H1 (cell line): ENCODE measurements at regions not wholly inside any gene's neighbourhood (a gene's known extent, or its start where the extent isn't known, plus 50 kb on each side); places are given as distances from the start of the nearest gene placed in this dataset.

ENCODE experiments used
- CTCF ChIA-PET: fragments of 300-600 bp; sonication (Branson Sonifier 250); formaldehyde crosslinking; loops from one replicate; lab custom pipeline; 2021; ENCODE audit not compliant: partially characterized antibody; lab: Charles Lee
- POLR2A ChIA-PET: fragments of 300-600 bp; sonication (Branson Sonifier 250); formaldehyde crosslinking; loops from one replicate; lab custom pipeline; 2021; ENCODE audit warnings: inconsistent platforms; ENCODE audit not compliant: partially characterized antibody; lab: Charles Lee
- DNase-seq, 2 experiments: peaks; one replicate each; pipeline versions ENCODE4 v3.0.0 to v3.0.0-alpha.2; 2010 to 2022; ENCODE audit warnings: low spot score in 2 of 2, low read depth in 1 of 2, mixed read lengths in 1 of 2
- FAIRE-seq: peaks from 2 replicates; lab custom pipeline; 2011; peaks lifted over from hg19 to GRCh38; lab: Jason Lieb, UNC
- H2AFZ ChIP-seq: 2 replicates; pipeline ENCODE4 v1.8.1; 2012; ENCODE audit warnings: low read length, inconsistent platforms
- H2AK5ac ChIP-seq: 2 replicates; pipeline ENCODE4 v1.6.1; 2013; ENCODE audit warnings: low read depth, low read length
- H2BK120ac ChIP-seq: replicated peaks from 2 replicates; pipeline ENCODE3; 2013; ENCODE audit warnings: low read depth, low read length, inconsistent platforms
- H2BK12ac ChIP-seq: 2 replicates; pipeline ENCODE4 v1.6.1; 2013; ENCODE audit warnings: low read depth, low read length
- H2BK15ac ChIP-seq: 2 replicates; pipeline ENCODE4 v1.6.1; 2013; ENCODE audit warnings: low read length
- H2BK20ac ChIP-seq: 2 replicates; pipeline ENCODE4 v1.6.1; 2013; ENCODE audit warnings: low read length
- H2BK5ac ChIP-seq: 2 replicates; pipeline ENCODE4 v1.6.1; 2013; ENCODE audit warnings: low read depth, low read length
- H3K14ac ChIP-seq: 2 replicates; pipeline ENCODE4 v1.6.1; 2013; ENCODE audit warnings: inconsistent platforms; ENCODE audit not compliant: insufficient read length
- H3K18ac ChIP-seq: 2 replicates; pipeline ENCODE4 v1.6.1; 2013; ENCODE audit warnings: low read length; ENCODE audit errors: extremely low read depth
- H3K23ac ChIP-seq: 2 replicates; pipeline ENCODE4 v1.6.1; 2013; ENCODE audit warnings: inconsistent platforms; ENCODE audit not compliant: insufficient read length
- H3K23me2 ChIP-seq: 2 replicates; pipeline ENCODE4 v1.6.1; 2013; ENCODE audit warnings: low read depth, low read length
- H3K27ac ChIP-seq: 2 replicates; pipeline ENCODE4 v1.6.1; 2011; ENCODE audit warnings: low read depth, low read length, inconsistent platforms
- H3K27me3 ChIP-seq, 4 experiments: replicated peaks in 1 of 4; 1 replicate in 1 of 4; 2 replicates in 3 of 4; pipeline versions ENCODE4 v1.6.1 to v1.8.1; 2011 to 2013; ENCODE audit warnings: low read length in 3 of 4, mild to moderate bottlenecking in 3 of 4, inconsistent platforms in 2 of 4, mixed read lengths in 2 of 4, moderate library complexity in 1 of 4; ENCODE audit not compliant: control insufficient read depth in 3 of 4, insufficient read depth in 3 of 4; ENCODE audit errors: extremely low read depth in 1 of 4
- H3K36me3 ChIP-seq, 4 experiments: 2 replicates each; pipeline versions ENCODE4 v1.6.1 to v1.8.1; 2011 to 2013; ENCODE audit warnings: mild to moderate bottlenecking in 4 of 4, low read length in 3 of 4, moderate library complexity in 2 of 4, control low read depth in 1 of 4, inconsistent platforms in 1 of 4; ENCODE audit not compliant: insufficient read depth in 4 of 4, control insufficient read depth in 2 of 4
- H3K4ac ChIP-seq: replicated peaks from 2 replicates; pipeline ENCODE3; 2013; ENCODE audit warnings: low read length, low read depth, mixed read lengths, inconsistent platforms; ENCODE audit not compliant: insufficient read length
- H3K4me1 ChIP-seq, 4 experiments: replicated peaks in 1 of 4; 1 replicate in 1 of 4; 2 replicates in 3 of 4; pipeline versions ENCODE4 v1.6.1 to v1.8.1; 2011 to 2013; ENCODE audit warnings: low read length in 3 of 4, inconsistent platforms in 2 of 4, mixed read lengths in 1 of 4; ENCODE audit not compliant: insufficient read depth in 4 of 4, control insufficient read depth in 3 of 4
- H3K4me2 ChIP-seq, 2 experiments: 2 replicates each; pipeline versions ENCODE4 v1.6.1 to v1.8.1; 2011 to 2013; ENCODE audit warnings: low read depth in 2 of 2, low read length in 2 of 2, control low read depth in 1 of 2, inconsistent platforms in 1 of 2, mild to moderate bottlenecking in 1 of 2; ENCODE audit not compliant: insufficient read depth in 1 of 2
- H3K4me3 ChIP-seq, 4 experiments: fragments of 200-600, 300-600 bp in 1 of 4; sonication (generic), shearing (Covaris generic), sonication (Bioruptor Twin) in 1 of 4; 2 replicates each; pipeline versions ENCODE4 v1.5.1 to v1.8.1; 2011 to 2016; ENCODE audit warnings: low read length in 4 of 4, low read depth in 3 of 4, control low read depth in 2 of 4, inconsistent platforms in 2 of 4, mild to moderate bottlenecking in 2 of 4, mixed read lengths in 1 of 4, moderate library complexity in 1 of 4; ENCODE audit not compliant: insufficient read depth in 2 of 4; ENCODE audit errors: extremely low read depth in 1 of 4
- H3K56ac ChIP-seq: replicated peaks from 2 replicates; pipeline ENCODE3; 2013; ENCODE audit warnings: low read depth, mild to moderate bottlenecking, mixed read lengths, low read length, inconsistent platforms; ENCODE audit not compliant: insufficient read length
- H3K79me1 ChIP-seq: 2 replicates; pipeline ENCODE4 v1.6.1; 2013; ENCODE audit warnings: low read depth, low read length, control low read depth
- H3K79me2 ChIP-seq, 2 experiments: 2 replicates each; pipeline versions ENCODE4 v1.6.1 to v1.8.1; 2012 to 2013; ENCODE audit warnings: low read length in 2 of 2, mild to moderate bottlenecking in 2 of 2, inconsistent platforms in 1 of 2; ENCODE audit not compliant: insufficient read depth in 2 of 2, control insufficient read depth in 1 of 2
- H3K9ac ChIP-seq, 4 experiments: replicated peaks in 1 of 4; 1 replicate in 1 of 4; 2 replicates in 3 of 4; pipeline versions ENCODE4 v1.6.1 to v1.8.1; 2011 to 2013; ENCODE audit warnings: low read depth in 3 of 4, low read length in 3 of 4, control low read depth in 2 of 4, mild to moderate bottlenecking in 2 of 4, moderate library complexity in 2 of 4, inconsistent platforms in 1 of 4; ENCODE audit errors: extremely low read depth in 1 of 4
- H3K9me3 ChIP-seq, 2 experiments: 2 replicates each; pipeline versions ENCODE4 v1.6.1 to v1.8.1; 2012 to 2013; ENCODE audit warnings: mild to moderate bottlenecking in 2 of 2, moderate library complexity in 2 of 2, control low read depth in 1 of 2, inconsistent platforms in 1 of 2, low read depth in 1 of 2, low read length in 1 of 2, mixed read lengths in 1 of 2; ENCODE audit not compliant: insufficient read depth in 2 of 2
- H4K20me1 ChIP-seq, 2 experiments: replicated peaks in 1 of 2; 2 replicates each; pipeline versions ENCODE3 to v1.8.1; 2011 to 2013; ENCODE audit warnings: inconsistent platforms in 2 of 2, low read length in 2 of 2, mild to moderate bottlenecking in 1 of 2; ENCODE audit not compliant: insufficient read depth in 2 of 2, control insufficient read depth in 1 of 2
- H4K5ac ChIP-seq: 2 replicates; pipeline ENCODE4 v1.6.1; 2013; ENCODE audit warnings: low read length, low read depth, mixed read lengths, inconsistent platforms; ENCODE audit not compliant: insufficient read length
- H4K8ac ChIP-seq: 2 replicates; pipeline ENCODE4 v1.8.0; 2013; ENCODE audit warnings: mild to moderate bottlenecking, moderate library complexity, low read length, inconsistent platforms; ENCODE audit not compliant: insufficient read depth; ENCODE audit errors: extremely low read depth
- H4K91ac ChIP-seq: replicated peaks from 2 replicates; pipeline ENCODE3; 2013; ENCODE audit warnings: low read length, mixed read lengths, inconsistent platforms; ENCODE audit not compliant: insufficient read length
- BCL11A ChIP-seq, 2 experiments: IDR thresholded peaks; one replicate each; pipeline ENCODE4 v1.6.1; 2011; ENCODE audit warnings: low read depth in 2 of 2, low read length in 2 of 2, mild to moderate bottlenecking in 2 of 2
- EGR1 ChIP-seq: IDR thresholded peaks from 2 replicates; pipeline ENCODE4 v1.6.1; 2011; ENCODE audit warnings: low read depth, low read length, borderline replicate concordance
- EZH2 ChIP-seq: fragments of 200-600 bp; sonication (generic); IDR thresholded peaks from 2 replicates; pipeline ENCODE4 v1.7.1; 2012; ENCODE audit warnings: low read depth, mild to moderate bottlenecking, moderate library complexity, low read length, inconsistent platforms; ENCODE audit not compliant: severe bottlenecking
- GABPA ChIP-seq: IDR thresholded peaks from 2 replicates; pipeline ENCODE4 v1.6.1; 2011; ENCODE audit warnings: mild to moderate bottlenecking, low read length, moderate library complexity, borderline replicate concordance; ENCODE audit not compliant: insufficient read depth
- GTF2F1 ChIP-seq: IDR thresholded peaks from 2 replicates; pipeline ENCODE4 v1.6.1; 2012; ENCODE audit warnings: low read depth, low read length, improper control_type of control experiment, borderline replicate concordance
- HDAC6 ChIP-seq: IDR thresholded peaks from one replicate; pipeline ENCODE4 v1.7.1; 2012; ENCODE audit warnings: low read depth, mild to moderate bottlenecking, inconsistent platforms, low read length, moderate library complexity
- KDM5A ChIP-seq: fragments of 200-600 bp; IDR thresholded peaks from 2 replicates; pipeline ENCODE4 v1.7.1; 2012; ENCODE audit warnings: mild to moderate bottlenecking, low read length, inconsistent platforms, mixed read lengths
- MAFK ChIP-seq: IDR thresholded peaks from 2 replicates; pipeline ENCODE4 v1.6.1; 2012; ENCODE audit warnings: low read depth, mild to moderate bottlenecking, improper control_type of control experiment, low read length
- MAX ChIP-seq: IDR thresholded peaks from 2 replicates; pipeline ENCODE4 v1.6.1; 2012; ENCODE audit warnings: inconsistent platforms
- NANOG ChIP-seq: IDR thresholded peaks from 2 replicates; pipeline ENCODE4 v1.6.1; 2011; ENCODE audit warnings: low read length, low read depth, mild to moderate bottlenecking, inconsistent platforms; ENCODE audit not compliant: insufficient read depth, poor library complexity, severe bottlenecking
- SP1 ChIP-seq: IDR thresholded peaks from 2 replicates; pipeline ENCODE4 v1.6.1; 2011; ENCODE audit warnings: low read depth, low read length
- TBP ChIP-seq: IDR thresholded peaks from 2 replicates; pipeline ENCODE4 v1.6.1; 2011; ENCODE audit warnings: low read depth, low read length, improper control_type of control experiment
- WGBS, 2 experiments: shearing (Covaris generic) in 1 of 2; methylation state at CpG; one replicate each; pipeline versions ENCODE4 v1.1.6 to v1.1.7; 2013 to 2015; ENCODE audit warnings: low lambda C conversion rate in 2 of 2, mixed read lengths in 2 of 2, inconsistent platforms in 1 of 2, low coverage in 1 of 2, missing lambda C conversion rate in 1 of 2; ENCODE audit not compliant: insufficient replicate concordance in 2 of 2, insufficient coverage in 1 of 2, insufficient read length in 1 of 2; ENCODE audit errors: extremely low coverage in 1 of 2, missing lambda C conversion rate in 1 of 2; 5-methylcytosine and 5-hydroxymethylcytosine counted together
- TF ChIP-seq, protein P1 (sequence below): IDR thresholded peaks from 2 replicates; pipeline ENCODE4 v1.6.1; 2012; ENCODE audit warnings: inconsistent platforms

DNA sequence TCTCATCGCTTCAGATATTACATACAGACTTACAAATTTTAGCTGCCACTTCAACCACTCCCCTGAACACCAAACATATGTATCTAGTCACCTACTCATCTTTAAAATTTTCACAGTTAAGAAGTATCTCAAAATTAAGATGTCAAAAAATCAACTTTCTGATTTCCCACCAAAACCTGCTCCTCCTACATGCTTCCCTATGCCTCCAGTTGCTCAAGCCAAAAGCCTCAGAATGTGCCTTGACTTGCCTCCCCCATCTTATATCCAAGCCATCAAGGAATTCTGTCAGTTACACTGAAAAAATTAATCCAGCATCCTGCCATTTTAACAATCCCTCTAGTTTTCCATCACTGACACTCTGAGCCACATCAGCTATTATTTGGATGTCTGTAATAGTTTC, 85.0 kb downstream of the SPRY2 start:
- CTCF ChIA-PET = interaction anchor here (1.0 kb wide), 1 partner anchor 73 kb away, joined by 5 read pairs; no protein-coding TSS in a partner anchor
- no peak overlapping the region for H3K14ac ChIP-seq
- no peaks in the 10 kb centered on the region for H3K27me3 ChIP-seq
- 100% methylated on average over 1 of the region's 1 CpG; no CpG with 5 or more reads in 1 of the 2 experiments for WGBS, 2 experiments
- FAIRE-seq = no peak
- no peaks in the 10 kb centered on the region for H3K9me3 ChIP-seq
- H3K9ac ChIP-seq = peak overlapping the region in 1 of 4 experiments; percentile 34; a peak in 1 of 7 replicates
- H3K4me3 ChIP-seq = no peak overlapping the region
- no peak overlapping the region for H3K56ac ChIP-seq
- H2BK20ac ChIP-seq = no peak overlapping the region
- H4K8ac ChIP-seq = no peak overlapping the region
- H3K18ac ChIP-seq = no peak overlapping the region
- H2AK5ac ChIP-seq = no peak overlapping the region
- H2BK15ac ChIP-seq = no peak overlapping the region
- H4K20me1 ChIP-seq = no peaks in the 10 kb centered on the region
- no peak overlapping the region for H3K27ac ChIP-seq
- H2BK12ac ChIP-seq = no peak overlapping the region
- H3K23ac ChIP-seq = no peak overlapping the region
- H4K91ac ChIP-seq = no peak overlapping the region
- H2AFZ ChIP-seq = no peak overlapping the region
- H3K4me1 ChIP-seq = no peaks in the 10 kb centered on the region
- H3K36me3 ChIP-seq = no peaks in the 10 kb centered on the region
- H3K79me2 ChIP-seq = no peaks in the 10 kb centered on the region
- H3K4me2 ChIP-seq = no peak overlapping the region
- no peak overlapping the region for H3K4ac ChIP-seq
- H3K79me1 ChIP-seq = no peaks in the 10 kb centered on the region
- DNase-seq = no peak
- H2BK5ac ChIP-seq = no peak overlapping the region
- H3K23me2 ChIP-seq = no peaks in the 10 kb centered on the region
- no peak overlapping the region for H4K5ac ChIP-seq
- POLR2A ChIA-PET = no interaction called here
- H2BK120ac ChIP-seq = no peak overlapping the region
- TF ChIP-seq BCL11A (IDR thresholded peaks at IDR 0.05; ENCODE audit: low read depth in 2 of 2, low read length in 2 of 2) (no peak), TBP (no peak), HDAC6 (no peak), MAX (no peak), SP1 (no peak), KDM5A (no peak), EZH2 (no peak), MAFK (no peak), GABPA (no peak), GTF2F1 (no peak), NANOG (no peak), EGR1 (no peak)
- TF ChIP-seq, protein P1, sequence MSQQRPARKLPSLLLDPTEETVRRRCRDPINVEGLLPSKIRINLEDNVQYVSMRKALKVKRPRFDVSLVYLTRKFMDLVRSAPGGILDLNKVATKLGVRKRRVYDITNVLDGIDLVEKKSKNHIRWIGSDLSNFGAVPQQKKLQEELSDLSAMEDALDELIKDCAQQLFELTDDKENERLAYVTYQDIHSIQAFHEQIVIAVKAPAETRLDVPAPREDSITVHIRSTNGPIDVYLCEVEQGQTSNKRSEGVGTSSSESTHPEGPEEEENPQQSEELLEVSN = no peak
